A549 (cell line): ENCODE measurements at regions not wholly inside any gene's neighbourhood (a gene's known extent, or its start where the extent isn't known, plus 50 kb on each side); places are given as distances from the start of the nearest gene placed in this dataset.

Experiments used
- CTCF ChIP-seq: fragments of >200 bp; sonication (Bioruptor Twin); formaldehyde crosslinking; IDR thresholded peaks from 3 replicates; pipeline ENCODE4 v1.5.1; 2016
- MYC ChIP-seq: IDR thresholded peaks from 2 replicates; pipeline ENCODE4 v1.6.1; 2012; ENCODE audit warnings: mild to moderate bottlenecking, inconsistent platforms, low read length, improper control_type of control experiment, borderline replicate concordance
- RAD21 ChIP-seq, 2 experiments: fragments of >200 bp in 1 of 2; sonication (Bioruptor Twin) in 1 of 2; formaldehyde crosslinking in 1 of 2; IDR thresholded peaks in 1 of 2; conservative IDR thresholded peaks in 1 of 2; 2 replicates in 1 of 2; 3 replicates in 1 of 2; pipeline ENCODE4 v1.6.1; 2012 to 2018; ENCODE audit warnings: inconsistent platforms in 1 of 2
- REST ChIP-seq: fragments of 200-600 bp; sonication (generic); IDR thresholded peaks from 2 replicates; pipeline ENCODE4 v1.6.1; 2016; ENCODE audit warnings: antibody characterized with exemption, mild to moderate bottlenecking, moderate library complexity

- TF ChIP-seq RAD21 (conservative IDR thresholded peaks at IDR 0.05 in 1 of 2, IDR thresholded peaks at IDR 0.05 in 1 of 2) = peak; percentile 21 to 24; a peak in 1 of 5 replicates
- no peak for TF ChIP-seq REST
- no peak for TF ChIP-seq MYC
- peak; percentile 49 for TF ChIP-seq CTCF
These were observed 53.1 kb upstream of the COBL start for GRCh38 chr7:51369746-51370145.
